SW 1271 (cell line): ENCODE measurements at regions not wholly inside any gene's neighbourhood (a gene's known extent, or its start where the extent isn't known, plus 50 kb on each side); places are given as distances from the start of the nearest gene placed in this dataset.
"Not testable (repeated sequence)": the region's sequence is repeated elsewhere in the genome, so short reads cannot be mapped to it uniquely, and the experiment has no call there.

Experiments used
- DNase-seq, 2 experiments: peaks; one replicate each; lab custom pipeline; 2025; lab: John Stamatoyannopoulos, UW

GRCh38 chr1:185404291-185404690, 87.2 kb upstream of the IVNS1ABP start:
- no peak for DNase-seq

- DNase-seq: no peak
These were observed 85.9 kb upstream of the IVNS1ABP start for GRCh38 chr1:185402930-185403329.

- DNase-seq: no peak
These were observed 84.0 kb upstream of the IVNS1ABP start for GRCh38 chr1:185401019-185401418.

GRCh38 chr1:185400052-185400451, 83.0 kb upstream of the IVNS1ABP start:
- DNase-seq: no peak

- no peak for DNase-seq
These were observed 81.6 kb upstream of the IVNS1ABP start for GRCh38 chr1:185398599-185398998.

GRCh38 chr1:185398022-185398421, 81.0 kb upstream of the IVNS1ABP start:
- DNase-seq: no peak

GRCh38 chr1:185397183-185397582, 80.1 kb upstream of the IVNS1ABP start:
- DNase-seq: no peak

- no peak for DNase-seq
These were observed 79.1 kb upstream of the IVNS1ABP start for GRCh38 chr1:185396126-185396525.

GRCh38 chr1:185393815-185394214, 76.8 kb upstream of the IVNS1ABP start:
- DNase-seq: no peak

GRCh38 chr1:185393205-185393604, 76.2 kb upstream of the IVNS1ABP start:
- DNase-seq: no peak

- DNase-seq: no peak
These were observed 71.8 kb upstream of the IVNS1ABP start for GRCh38 chr1:185388815-185389214.

GRCh38 chr1:185388346-185388745, 71.3 kb upstream of the IVNS1ABP start:
- no peak for DNase-seq

GRCh38 chr1:185385991-185386390, 68.9 kb upstream of the IVNS1ABP start:
- DNase-seq: no peak

GRCh38 chr1:185383805-185384204, 66.8 kb upstream of the IVNS1ABP start:
- DNase-seq: not testable (repeated sequence)

- no peak for DNase-seq
These were observed 60.8 kb upstream of the IVNS1ABP start for GRCh38 chr1:185377831-185378230.

- DNase-seq: no peak
These were observed 60.0 kb upstream of the IVNS1ABP start for GRCh38 chr1:185376840-185377635.

- no peak for DNase-seq
These were observed 59.2 kb upstream of the IVNS1ABP start for GRCh38 chr1:185376288-185376687.

GRCh38 chr1:185375583-185375982, 58.5 kb upstream of the IVNS1ABP start:
- DNase-seq: peak in 1 of 2 experiments; percentile 21

GRCh38 chr1:185373813-185374529, 56.9 kb upstream of the IVNS1ABP start:
- peak; percentile 25 to 57 for DNase-seq

GRCh38 chr1:185369786-185370185, 52.7 kb upstream of the IVNS1ABP start:
- DNase-seq: no peak

GRCh38 chr1:185368913-185369491, 52.0 kb upstream of the IVNS1ABP start:
- DNase-seq: no peak

- DNase-seq: no peak
These were observed 51.3 kb upstream of the IVNS1ABP start for GRCh38 chr1:185368313-185368855.

- no peak for DNase-seq
These were observed 50.2 kb upstream of the IVNS1ABP start for GRCh38 chr1:185367218-185367617.
